Fibroblast of skin of right biceps (primary cell): ENCODE measurements at regions not wholly inside any gene's neighbourhood (a gene's known extent, or its start where the extent isn't known, plus 50 kb on each side); places are given as distances from the start of the nearest gene placed in this dataset.
"Not testable (repeated sequence)": the region's sequence is repeated elsewhere in the genome, so short reads cannot be mapped to it uniquely, and the experiment has no call there.

Source experiments
- DNase-seq: peaks from one replicate; pipeline ENCODE4 v3.0.0-alpha.2; 2013

- DNase-seq, result peak; percentile 12
Measured at GRCh38 chr7:69062020-69062765, 536.1 kb upstream of the AUTS2 start.

DNA sequence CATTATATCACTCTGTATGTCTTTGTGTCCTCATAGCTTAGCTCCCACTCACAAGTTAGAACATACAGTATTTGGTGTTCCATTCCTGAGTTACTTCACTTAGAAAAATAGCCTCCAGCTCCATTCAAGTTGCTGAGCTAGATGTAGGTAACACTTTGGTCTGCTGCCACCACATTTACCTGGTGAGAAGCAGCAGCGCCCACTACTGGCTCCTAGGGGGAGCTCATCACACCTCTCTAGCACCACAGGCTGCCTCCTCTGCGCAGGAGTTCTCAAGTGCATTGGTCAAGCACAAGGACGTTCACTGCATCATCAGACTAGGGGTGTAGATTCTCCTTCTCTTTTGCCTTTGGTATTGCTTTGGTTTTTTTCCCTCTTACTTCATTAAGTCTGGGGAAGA, 530.9 kb upstream of the AUTS2 start:
- peak; percentile 23 for DNase-seq

GRCh38 chr7:69070476-69070875, 527.8 kb upstream of the AUTS2 start:
- no peak for DNase-seq

DNA sequence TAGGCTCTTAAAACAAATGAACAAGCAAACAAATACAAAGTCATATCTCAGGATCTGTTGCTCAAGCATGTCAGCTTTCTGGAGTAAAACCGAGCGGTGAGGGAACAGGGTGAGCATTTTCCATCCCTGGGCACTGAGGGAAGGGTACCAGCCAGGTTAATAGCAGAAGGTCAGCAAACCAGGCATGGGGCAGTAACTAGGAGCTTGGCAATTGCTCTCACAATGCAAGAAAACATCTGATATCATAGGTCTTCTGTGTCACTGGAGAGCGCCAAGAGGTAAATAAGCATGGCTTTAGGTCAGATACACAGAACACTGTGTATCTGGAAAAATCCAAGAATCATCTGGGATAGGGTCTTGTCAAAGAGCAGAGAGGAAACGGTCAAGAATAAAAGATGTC, 521.7 kb upstream of the AUTS2 start:
- no peak for DNase-seq

DNA sequence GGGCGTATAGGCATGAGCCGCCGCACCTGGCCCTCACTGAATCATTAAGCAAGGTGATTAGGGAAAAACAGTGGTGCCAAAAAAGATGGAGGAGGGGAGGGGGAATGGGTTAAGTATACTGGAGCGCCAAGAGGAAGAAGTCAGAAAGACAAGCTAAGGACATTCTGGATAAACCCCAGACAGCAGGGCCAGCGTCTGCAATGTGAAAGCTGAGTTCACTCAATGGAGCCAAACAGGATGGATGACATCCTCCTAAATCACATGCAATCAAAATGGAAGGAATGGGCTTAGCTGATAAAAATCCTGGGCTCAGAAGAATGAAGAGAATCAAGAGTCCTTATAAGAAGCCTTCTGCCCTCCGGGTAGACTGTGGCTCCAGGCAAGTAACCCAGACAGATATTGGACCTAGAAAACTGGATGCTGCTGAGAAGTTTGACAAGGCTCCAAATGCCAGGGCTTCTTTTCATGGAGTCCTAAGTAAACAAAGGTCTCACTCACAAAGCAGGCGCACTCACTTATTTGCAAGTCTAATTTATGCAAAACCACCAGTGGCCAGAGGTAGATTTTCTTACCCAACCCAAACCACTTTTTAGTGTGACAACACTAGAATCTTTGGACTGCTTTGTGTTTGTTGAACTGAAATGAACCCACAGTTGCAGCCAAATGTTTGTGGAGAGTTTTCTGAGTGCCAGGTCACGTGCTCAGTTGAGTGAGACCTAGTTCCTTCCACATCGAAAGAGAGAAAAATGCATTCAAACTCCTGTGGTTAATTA, 519.1 kb upstream of the AUTS2 start:
- DNase-seq, result peak; percentile 25

GRCh38 chr7:69087281-69087680, 511.0 kb upstream of the AUTS2 start:
- not testable (repeated sequence) for DNase-seq

DNA sequence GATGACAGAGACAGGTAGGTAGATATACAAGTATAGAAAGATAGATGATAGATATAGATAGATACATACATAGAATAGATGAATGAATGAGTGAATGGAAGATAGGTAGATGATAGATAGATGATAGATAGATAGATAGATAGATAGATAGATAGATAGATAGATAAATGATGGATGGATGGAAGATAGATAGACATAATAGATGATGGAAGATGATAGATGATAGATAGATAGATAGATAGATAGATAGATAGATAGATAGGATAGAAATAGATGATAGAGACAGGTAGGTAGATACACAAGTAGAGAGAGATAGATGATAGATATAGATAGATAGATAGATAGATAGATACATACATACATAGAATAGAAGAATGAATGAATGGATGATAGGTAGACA, 510.1 kb upstream of the AUTS2 start:
- DNase-seq, result no peak

DNA sequence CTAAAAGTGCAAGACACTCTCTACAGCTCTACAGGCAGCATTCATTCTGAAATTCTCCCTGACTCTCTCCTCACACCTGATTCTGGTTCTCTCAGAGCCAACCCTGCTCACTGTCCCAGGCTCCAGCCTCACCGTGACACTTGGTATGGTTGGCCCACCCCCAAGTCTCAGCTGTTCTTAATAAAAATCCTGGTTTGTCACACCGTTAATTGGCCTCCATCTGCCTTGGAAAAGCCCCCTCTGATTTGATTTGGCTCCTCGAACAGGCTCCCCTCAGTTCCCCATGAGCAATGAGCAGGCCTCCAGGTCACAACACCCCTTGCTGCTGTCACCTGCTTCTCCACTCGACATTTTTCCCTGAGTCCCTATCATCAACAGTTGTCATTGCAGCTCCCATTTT, 507.3 kb upstream of the AUTS2 start:
- no peak for DNase-seq

DNA sequence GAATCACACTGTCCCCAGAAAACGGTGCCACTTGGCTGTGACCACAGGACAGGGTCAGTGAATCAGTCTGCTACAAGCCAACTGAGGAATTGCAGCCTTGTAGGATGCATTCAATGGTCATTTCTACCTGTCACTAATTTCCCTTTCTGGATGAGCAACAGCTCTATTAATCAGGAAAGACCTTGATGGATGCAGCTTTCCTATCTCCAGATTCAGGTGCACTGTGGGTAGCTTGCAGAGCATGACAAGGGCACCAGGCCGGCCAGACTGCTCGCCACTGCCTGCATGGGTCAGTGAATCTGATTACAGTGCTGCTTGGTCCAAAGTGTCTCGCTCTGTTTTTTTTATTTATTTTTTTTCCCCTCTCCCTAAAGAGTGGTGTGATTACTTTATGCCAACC, 506.8 kb upstream of the AUTS2 start:
- DNase-seq, result no peak

GRCh38 chr7:69095127-69095526, 503.1 kb upstream of the AUTS2 start:
- DNase-seq, result no peak

- DNase-seq, result no peak
Measured at GRCh38 chr7:69095649-69096048, 502.6 kb upstream of the AUTS2 start.

- no peak for DNase-seq
Measured at GRCh38 chr7:69104023-69104422, 494.3 kb upstream of the AUTS2 start.

GRCh38 chr7:69105092-69105491, 493.2 kb upstream of the AUTS2 start:
- DNase-seq, result no peak

- no peak for DNase-seq
Measured at GRCh38 chr7:69105981-69106380, 492.3 kb upstream of the AUTS2 start.

- DNase-seq, result not testable (repeated sequence)
Measured at GRCh38 chr7:69106449-69106848, 491.8 kb upstream of the AUTS2 start.

- DNase-seq, result not testable (repeated sequence)
Measured at GRCh38 chr7:69106946-69107345, 491.3 kb upstream of the AUTS2 start.

- no peak for DNase-seq
Measured at GRCh38 chr7:69108097-69108496, 490.2 kb upstream of the AUTS2 start.

DNA sequence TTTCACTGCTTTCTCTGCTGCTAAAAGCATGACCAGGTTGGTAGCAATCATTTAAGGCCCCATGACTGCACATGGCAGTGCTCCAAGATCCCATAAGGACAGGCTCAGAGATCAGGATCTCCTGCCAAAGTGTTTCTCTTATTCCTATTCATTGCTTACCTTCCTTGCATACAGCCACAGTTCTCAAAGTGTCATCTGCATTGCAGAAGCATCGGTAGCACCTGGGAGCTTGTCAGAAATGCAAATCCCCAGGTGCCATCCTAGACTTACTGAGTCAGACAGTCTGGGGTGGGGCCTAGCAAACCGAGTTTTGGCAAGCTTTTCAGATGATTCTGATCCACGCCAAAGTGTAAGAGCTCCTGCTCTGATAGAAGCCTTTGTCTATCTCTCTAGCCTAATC, 489.0 kb upstream of the AUTS2 start:
- no peak for DNase-seq

DNA sequence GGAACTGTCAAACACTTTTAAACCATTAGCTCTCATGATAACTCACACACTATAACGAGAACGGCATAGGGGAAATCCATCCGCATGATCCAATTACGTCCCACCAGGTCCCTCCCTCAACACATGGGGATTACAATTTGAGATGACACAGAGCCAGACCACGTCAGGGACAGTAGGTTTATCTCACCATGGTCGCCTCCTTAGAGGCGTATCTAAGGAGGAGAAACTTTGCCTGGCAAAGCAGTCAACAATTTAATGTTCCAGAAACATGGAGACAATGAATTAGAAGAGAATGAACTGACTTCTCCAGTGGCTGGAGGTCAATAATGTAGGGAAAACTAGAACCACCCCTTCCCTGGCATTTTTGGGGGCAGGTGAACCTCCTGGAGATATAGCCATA, 488.4 kb upstream of the AUTS2 start:
- DNase-seq, result no peak

DNA sequence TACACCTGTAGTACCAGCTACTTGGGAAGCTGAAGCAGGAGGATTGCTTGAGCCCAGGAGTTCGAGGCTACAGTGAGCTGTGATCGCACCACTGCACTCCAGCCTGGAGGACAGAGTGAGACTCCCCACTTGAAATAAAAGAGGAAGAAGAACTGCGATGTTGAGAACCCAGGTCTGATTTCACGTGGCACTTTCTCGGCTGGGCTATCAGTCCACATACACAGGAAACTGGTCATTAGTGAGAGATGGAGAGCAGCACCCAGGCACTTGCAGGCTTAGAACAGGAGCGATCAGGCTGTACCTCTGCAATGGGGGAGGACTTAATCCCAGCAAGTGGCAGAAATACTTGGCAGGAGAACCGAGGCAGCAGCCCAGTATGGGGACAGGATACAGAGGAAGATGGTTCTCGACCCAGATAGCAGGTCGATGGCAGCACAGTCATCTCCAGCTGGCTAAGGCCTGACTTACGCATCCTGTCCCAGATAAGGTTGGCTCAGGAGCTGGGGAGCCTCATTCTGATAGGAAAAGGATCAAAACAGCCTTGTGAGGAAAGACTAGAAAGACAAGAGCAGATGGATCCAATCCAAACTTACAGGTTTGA, 487.7 kb upstream of the AUTS2 start:
- no peak for DNase-seq

- DNase-seq, result peak; percentile 76
Measured at GRCh38 chr7:69114374-69114773, 483.9 kb upstream of the AUTS2 start.

DNA sequence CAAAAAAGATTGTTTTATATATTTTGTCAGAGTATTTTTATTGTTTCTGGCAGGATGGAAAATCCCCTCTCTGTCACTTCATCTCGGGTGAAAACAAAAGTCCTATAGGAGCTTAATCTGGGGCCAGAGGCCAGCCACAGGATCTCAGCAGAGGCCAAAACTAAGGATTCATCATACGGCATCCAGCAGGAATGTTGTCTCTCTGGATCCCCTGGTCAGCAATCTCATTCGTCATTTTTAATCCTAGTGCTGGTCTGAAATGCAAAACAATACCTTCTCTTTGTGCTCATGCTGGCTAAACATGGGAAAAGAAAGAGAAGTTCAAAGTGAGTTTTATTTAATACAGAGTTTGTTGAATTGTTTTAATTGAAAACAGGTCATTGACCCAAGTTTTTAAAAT, 482.5 kb upstream of the AUTS2 start:
- DNase-seq, result peak; percentile 59

GRCh38 chr7:69116196-69116595, 482.1 kb upstream of the AUTS2 start:
- not testable (repeated sequence) for DNase-seq

- no peak for DNase-seq
Measured at GRCh38 chr7:69122953-69123352, 475.3 kb upstream of the AUTS2 start.
